Muscle layer of colon (tissue), 2 donors: ENCODE measurements at regions not wholly inside any gene's neighbourhood (a gene's known extent, or its start where the extent isn't known, plus 50 kb on each side); places are given as distances from the start of the nearest gene placed in this dataset.

Experiments
- H3K27ac ChIP-seq: one replicate; pipeline ENCODE4 v1.7.0; 2013; ENCODE audit warnings: low read depth, mild to moderate bottlenecking, low read length, moderate library complexity
- H3K27me3 ChIP-seq, 2 donors: one replicate each; pipeline ENCODE4 v1.7.0; 2013; ENCODE audit warnings: low read length in 2 of 2, mild to moderate bottlenecking in 2 of 2; ENCODE audit not compliant: insufficient read depth in 2 of 2, control insufficient read depth in 1 of 2
- H3K36me3 ChIP-seq: one replicate; pipeline ENCODE4 v1.7.0; 2013; ENCODE audit warnings: mild to moderate bottlenecking, low read length; ENCODE audit not compliant: insufficient read depth
- H3K4me1 ChIP-seq: one replicate; pipeline ENCODE4 v1.7.0; 2013; ENCODE audit warnings: mild to moderate bottlenecking, low read length; ENCODE audit not compliant: insufficient read depth
- H3K4me3 ChIP-seq, 2 donors: one replicate each; pipeline ENCODE4 v1.7.0; 2013; ENCODE audit warnings: low read length in 2 of 2, low read depth in 1 of 2, mild to moderate bottlenecking in 1 of 2, moderate library complexity in 1 of 2
- H3K9ac ChIP-seq: one replicate; pipeline ENCODE4 v1.7.0; 2013; ENCODE audit warnings: low read length
- H3K9me3 ChIP-seq: one replicate; pipeline ENCODE4 v1.7.0; 2013; ENCODE audit warnings: mild to moderate bottlenecking, low read length
- donor health status: abdominal sarcoma.
- donor health status: Adenocarcinoma of cecum.

GRCh38 chr10:63753808-63754207 lies 232.6 kb downstream of the REEP3 start:
- Histone ChIP-seq H3K9me3 (no peaks in the 10 kb centered on the region), H3K9ac (no peak overlapping the region), H3K27me3 (no peaks in the 10 kb centered on the region), H3K4me3 (no peak overlapping the region), H3K36me3 (no peaks in the 10 kb centered on the region), H3K4me1 (no peaks in the 10 kb centered on the region), H3K27ac (no peak overlapping the region)

GRCh38 chr10:63755441-63755840 lies 234.2 kb downstream of the REEP3 start:
- no peaks in the 10 kb centered on the region for H3K36me3 ChIP-seq
- H3K9ac ChIP-seq = no peak overlapping the region
- no peaks in the 10 kb centered on the region for H3K4me1 ChIP-seq
- no peak overlapping the region for H3K27ac ChIP-seq
- H3K9me3 ChIP-seq = no peaks in the 10 kb centered on the region
- no peak overlapping the region for H3K4me3 ChIP-seq
- H3K27me3 ChIP-seq = no peaks in the 10 kb centered on the region

GRCh38 chr10:63757067-63757466 lies 235.9 kb downstream of the REEP3 start:
- Histone ChIP-seq H3K9me3 (no peaks in the 10 kb centered on the region), H3K9ac (no peak overlapping the region), H3K36me3 (no peaks in the 10 kb centered on the region), H3K4me3 (no peak overlapping the region), H3K4me1 (no peaks in the 10 kb centered on the region), H3K27ac (no peak overlapping the region), H3K27me3 (no peaks in the 10 kb centered on the region)

- no peaks in the 10 kb centered on the region for H3K36me3 ChIP-seq
- no peak overlapping the region for H3K27ac ChIP-seq
- H3K4me3 ChIP-seq = no peak overlapping the region
- H3K4me1 ChIP-seq = no peaks in the 10 kb centered on the region
- H3K27me3 ChIP-seq = no peaks in the 10 kb centered on the region
- H3K9me3 ChIP-seq = no peaks in the 10 kb centered on the region
- H3K9ac ChIP-seq = no peak overlapping the region
Measured at GRCh38 chr10:63758080-63758479, 236.9 kb downstream of the REEP3 start.

GRCh38 chr10:63759335-63759734 lies 238.1 kb downstream of the REEP3 start:
- Histone ChIP-seq H3K27ac (no peak overlapping the region), H3K27me3 (no peaks in the 10 kb centered on the region), H3K4me3 (no peak overlapping the region), H3K9me3 (no peaks in the 10 kb centered on the region), H3K4me1 (no peaks in the 10 kb centered on the region), H3K9ac (no peak overlapping the region), H3K36me3 (no peaks in the 10 kb centered on the region)

- Histone ChIP-seq H3K9me3 (no peaks in the 10 kb centered on the region), H3K27me3 (no peaks in the 10 kb centered on the region), H3K4me3 (no peak overlapping the region), H3K9ac (no peak overlapping the region), H3K4me1 (no peaks in the 10 kb centered on the region), H3K36me3 (no peaks in the 10 kb centered on the region), H3K27ac (no peak overlapping the region)
Measured at GRCh38 chr10:63760034-63760707, 239.0 kb downstream of the REEP3 start.

- Histone ChIP-seq H3K4me1 (no peaks in the 10 kb centered on the region), H3K27me3 (no peaks in the 10 kb centered on the region), H3K27ac (no peak overlapping the region), H3K9ac (no peak overlapping the region), H3K4me3 (no peak overlapping the region), H3K9me3 (no peaks in the 10 kb centered on the region), H3K36me3 (no peaks in the 10 kb centered on the region)
Measured at GRCh38 chr10:63760708-63761047, 239.5 kb downstream of the REEP3 start.

- no peaks in the 10 kb centered on the region for H3K4me1 ChIP-seq
- H3K9ac ChIP-seq = no peak overlapping the region
- H3K4me3 ChIP-seq = no peak overlapping the region
- H3K27ac ChIP-seq = no peak overlapping the region
- no peaks in the 10 kb centered on the region for H3K27me3 ChIP-seq
- H3K36me3 ChIP-seq = no peaks in the 10 kb centered on the region
- H3K9me3 ChIP-seq = no peaks in the 10 kb centered on the region
Measured at GRCh38 chr10:63761243-63761642, 240.0 kb downstream of the REEP3 start.

GRCh38 chr10:63763744-63764143 lies 242.5 kb downstream of the REEP3 start:
- no peaks in the 10 kb centered on the region for H3K27me3 ChIP-seq
- no peak overlapping the region for H3K9ac ChIP-seq
- H3K27ac ChIP-seq = no peak overlapping the region
- H3K4me3 ChIP-seq = no peak overlapping the region
- peaks cover 8% of the 10 kb centered on the region for H3K4me1 ChIP-seq
- H3K9me3 ChIP-seq = no peaks in the 10 kb centered on the region
- H3K36me3 ChIP-seq = no peaks in the 10 kb centered on the region

GRCh38 chr10:63765126-63765525 lies 243.9 kb downstream of the REEP3 start:
- Histone ChIP-seq H3K36me3 (no peaks in the 10 kb centered on the region), H3K9me3 (no peaks in the 10 kb centered on the region), H3K27ac (no peak overlapping the region), H3K9ac (no peak overlapping the region), H3K4me1 (peaks cover 8% of the 10 kb centered on the region), H3K27me3 (no peaks in the 10 kb centered on the region), H3K4me3 (no peak overlapping the region)

GRCh38 chr10:63766745-63767137 lies 245.5 kb downstream of the REEP3 start:
- H3K27ac ChIP-seq = no peak overlapping the region
- H3K36me3 ChIP-seq = no peaks in the 10 kb centered on the region
- no peak overlapping the region for H3K9ac ChIP-seq
- H3K4me3 ChIP-seq = no peak overlapping the region
- no peaks in the 10 kb centered on the region for H3K9me3 ChIP-seq
- peaks cover 8% of the 10 kb centered on the region for H3K4me1 ChIP-seq
- H3K27me3 ChIP-seq = no peaks in the 10 kb centered on the region

GRCh38 chr10:63767138-63767801 lies 246.1 kb downstream of the REEP3 start:
- Histone ChIP-seq H3K36me3 (no peaks in the 10 kb centered on the region), H3K4me1 (peaks cover 8% of the 10 kb centered on the region), H3K27ac (no peak overlapping the region), H3K9me3 (no peaks in the 10 kb centered on the region), H3K27me3 (no peaks in the 10 kb centered on the region), H3K4me3 (no peak overlapping the region), H3K9ac (no peak overlapping the region)
